GM12875 (cell line): ENCODE measurements at regions not wholly inside any gene's neighbourhood (a gene's known extent, or its start where the extent isn't known, plus 50 kb on each side); places are given as distances from the start of the nearest gene placed in this dataset.

Experiments used
- H3K4me3 ChIP-seq: one replicate; pipeline ENCODE4 v1.5.1; 2011; ENCODE audit warnings: low read depth, low read length, control low read depth
- TF ChIP-seq, protein P1 (sequence below): IDR thresholded peaks from 2 replicates; pipeline ENCODE4 v1.5.1; 2011; ENCODE audit warnings: low read depth, mild to moderate bottlenecking, control low read depth, inconsistent platforms, low read length, moderate library complexity, borderline replicate concordance; ENCODE audit not compliant: insufficient read depth

DNA sequence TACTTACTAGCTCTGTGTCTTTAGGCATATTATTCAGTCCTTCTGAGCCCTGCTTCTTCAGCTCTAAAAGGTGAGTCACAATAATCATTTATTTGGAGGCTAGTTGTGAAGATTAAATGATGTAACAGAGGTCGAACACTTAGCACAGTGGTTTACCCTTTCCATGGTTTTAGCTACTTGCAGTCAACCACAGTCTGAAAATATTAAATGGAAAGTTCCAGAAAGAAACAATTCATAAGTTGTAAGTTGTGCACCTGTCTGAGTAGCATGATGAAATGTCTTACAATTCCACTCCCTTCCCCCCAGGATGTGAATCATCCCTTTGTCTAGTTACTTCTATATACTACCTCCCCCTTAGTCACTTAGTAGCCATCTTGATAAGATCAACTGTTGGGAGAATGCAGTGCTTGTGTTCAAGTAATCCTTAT is 217.6 kb upstream of the THUMPD2 start:
- TF ChIP-seq, protein P1, sequence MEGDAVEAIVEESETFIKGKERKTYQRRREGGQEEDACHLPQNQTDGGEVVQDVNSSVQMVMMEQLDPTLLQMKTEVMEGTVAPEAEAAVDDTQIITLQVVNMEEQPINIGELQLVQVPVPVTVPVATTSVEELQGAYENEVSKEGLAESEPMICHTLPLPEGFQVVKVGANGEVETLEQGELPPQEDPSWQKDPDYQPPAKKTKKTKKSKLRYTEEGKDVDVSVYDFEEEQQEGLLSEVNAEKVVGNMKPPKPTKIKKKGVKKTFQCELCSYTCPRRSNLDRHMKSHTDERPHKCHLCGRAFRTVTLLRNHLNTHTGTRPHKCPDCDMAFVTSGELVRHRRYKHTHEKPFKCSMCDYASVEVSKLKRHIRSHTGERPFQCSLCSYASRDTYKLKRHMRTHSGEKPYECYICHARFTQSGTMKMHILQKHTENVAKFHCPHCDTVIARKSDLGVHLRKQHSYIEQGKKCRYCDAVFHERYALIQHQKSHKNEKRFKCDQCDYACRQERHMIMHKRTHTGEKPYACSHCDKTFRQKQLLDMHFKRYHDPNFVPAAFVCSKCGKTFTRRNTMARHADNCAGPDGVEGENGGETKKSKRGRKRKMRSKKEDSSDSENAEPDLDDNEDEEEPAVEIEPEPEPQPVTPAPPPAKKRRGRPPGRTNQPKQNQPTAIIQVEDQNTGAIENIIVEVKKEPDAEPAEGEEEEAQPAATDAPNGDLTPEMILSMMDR: no peak
- no peak overlapping the region for H3K4me3 ChIP-seq

DNA sequence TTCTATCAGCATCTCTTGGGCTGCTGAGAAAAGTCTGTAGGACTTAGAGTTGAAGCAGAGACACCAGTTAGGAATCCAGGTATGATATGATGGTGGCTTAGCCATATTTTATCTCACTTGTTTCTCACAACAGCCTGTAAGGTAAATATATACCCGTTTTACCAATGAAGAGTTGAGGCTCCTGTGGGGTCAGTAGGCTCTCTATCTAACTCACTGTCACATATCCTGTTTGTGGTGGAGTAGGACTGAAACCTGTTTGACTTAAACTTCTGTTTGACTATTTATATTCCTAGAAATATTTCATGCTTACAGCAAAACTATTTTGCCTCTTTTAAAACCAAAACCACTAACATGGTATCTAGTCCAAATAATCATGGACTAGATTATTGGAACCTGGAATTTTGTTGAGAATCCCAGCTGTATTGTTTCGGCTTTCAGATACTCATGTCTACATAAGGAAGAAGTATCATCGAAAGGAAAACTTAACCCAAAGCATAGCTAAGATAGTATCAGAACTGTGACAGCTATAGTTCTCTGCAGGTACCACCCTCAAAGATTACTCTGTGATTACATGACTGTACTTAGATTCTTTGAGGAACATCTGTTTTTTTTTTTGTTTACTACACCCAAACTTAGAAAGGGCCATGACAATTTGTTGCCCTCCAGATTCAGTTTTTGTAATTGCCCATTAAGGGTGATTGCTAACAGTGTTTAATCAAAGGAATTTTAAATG is 216.1 kb upstream of the THUMPD2 start:
- TF ChIP-seq, protein P1: no peak
- no peak overlapping the region for H3K4me3 ChIP-seq

DNA sequence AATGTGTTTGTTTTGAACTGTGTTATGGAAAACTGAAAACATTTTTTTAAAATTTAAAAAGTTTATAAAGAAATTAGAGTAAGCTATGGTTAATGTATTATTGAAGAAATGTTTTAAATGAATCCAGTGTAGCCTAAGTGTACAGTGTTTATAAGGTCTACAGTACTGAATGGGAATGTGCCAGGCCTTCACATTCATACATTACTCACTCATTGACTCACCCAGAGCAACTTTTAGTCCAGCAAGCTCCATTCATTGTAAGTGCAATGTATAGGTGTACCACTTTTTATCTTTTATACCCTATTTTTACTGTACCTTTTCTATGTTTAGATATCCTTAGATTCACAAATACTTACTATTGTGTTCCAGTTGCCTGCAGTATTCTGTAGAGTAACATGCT is 215.1 kb upstream of the THUMPD2 start:
- H3K4me3 ChIP-seq: no peak overlapping the region
- TF ChIP-seq, protein P1: no peak

DNA sequence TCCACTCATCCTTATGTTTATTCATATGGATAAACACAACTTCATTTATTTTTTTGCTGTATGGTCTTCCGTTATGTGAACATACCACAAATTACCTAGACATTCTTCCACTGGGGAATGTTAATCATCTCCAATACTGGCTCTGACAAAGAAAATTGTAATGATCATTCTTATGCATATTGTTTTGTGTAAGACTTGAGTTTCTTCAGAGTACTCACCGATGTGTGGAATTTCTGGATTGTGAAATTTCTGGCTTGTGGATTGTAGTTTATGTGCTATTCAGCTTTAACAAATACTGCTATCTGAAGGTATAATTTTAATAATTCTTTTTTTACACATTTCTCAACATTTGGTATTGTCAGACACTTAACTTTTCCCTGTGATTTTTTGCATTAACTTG is 212.2 kb upstream of the THUMPD2 start:
- TF ChIP-seq, protein P1: no peak
- H3K4me3 ChIP-seq: no peak overlapping the region

DNA sequence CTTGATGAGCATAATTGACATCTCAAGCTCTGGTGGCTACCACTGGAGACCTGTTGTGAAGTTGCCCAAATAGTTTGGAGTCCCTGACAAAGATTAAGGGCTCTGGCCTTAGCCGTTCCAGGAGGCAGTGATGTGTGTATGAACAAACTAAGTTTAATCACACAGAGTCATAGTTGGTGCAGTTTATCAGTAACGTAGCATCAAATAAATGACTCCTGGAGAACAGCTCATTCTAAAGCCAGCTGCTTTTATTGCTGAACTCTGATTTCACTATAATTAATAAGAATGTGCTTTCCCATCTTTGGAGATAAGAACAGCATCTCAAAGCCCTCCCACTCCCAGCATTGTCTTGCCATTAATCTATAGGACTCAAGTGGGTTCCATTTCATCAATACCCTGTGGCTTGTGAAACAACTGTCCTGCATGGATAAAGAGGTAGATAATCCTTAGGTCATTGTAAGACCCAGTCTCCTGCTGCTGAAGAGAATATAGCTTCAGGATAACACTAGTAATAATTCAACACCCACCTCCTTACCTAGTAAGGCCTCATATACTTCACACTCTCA is 211.4 kb upstream of the THUMPD2 start:
- H3K4me3 ChIP-seq: no peak overlapping the region
- TF ChIP-seq, protein P1: no peak

DNA sequence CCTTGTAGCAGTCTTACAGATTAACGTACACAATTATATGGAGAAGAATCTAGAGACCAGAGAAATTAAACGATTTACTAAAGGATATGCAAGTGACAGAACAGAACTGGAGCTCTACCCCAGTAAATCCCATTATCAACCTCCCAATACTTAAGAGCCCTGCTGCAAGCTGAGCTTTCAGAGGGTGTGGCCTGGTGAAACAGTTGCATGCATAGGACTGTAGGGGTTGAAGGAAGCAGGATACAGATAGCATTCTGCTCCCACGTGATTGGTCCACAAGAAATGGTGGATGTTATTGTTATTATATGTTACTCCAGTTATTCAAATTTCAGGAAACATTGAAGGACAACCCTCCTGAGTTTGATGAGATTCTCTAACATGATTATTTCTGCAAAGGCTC is 210.8 kb upstream of the THUMPD2 start:
- H3K4me3 ChIP-seq: no peak overlapping the region
- TF ChIP-seq, protein P1: no peak

DNA sequence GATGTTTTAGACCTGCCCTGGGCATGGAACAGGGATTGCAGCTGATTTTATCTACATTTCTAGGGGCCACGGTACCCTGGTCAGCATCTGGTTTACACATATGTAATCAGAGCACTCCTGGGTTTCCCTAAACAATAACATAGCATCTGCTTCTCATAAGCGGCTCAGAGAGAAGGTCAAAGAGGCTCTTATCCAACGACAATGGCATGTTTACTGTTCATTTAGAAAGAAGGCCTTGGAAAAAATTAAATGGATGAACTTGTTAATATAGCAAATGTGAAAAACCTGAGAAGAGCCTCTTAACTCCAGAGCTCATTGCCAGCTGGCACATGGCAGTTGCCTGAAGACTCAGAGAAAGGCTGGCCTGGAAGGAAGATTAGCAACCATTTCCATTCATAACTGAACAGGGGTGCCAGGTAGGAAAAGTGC is 202.8 kb upstream of the THUMPD2 start:
- H3K4me3 ChIP-seq: no peak overlapping the region
- TF ChIP-seq, protein P1: no peak
